Muscle of arm (tissue), 1 donor: ENCODE measurements at regions not wholly inside any gene's neighbourhood (a gene's known extent, or its start where the extent isn't known, plus 50 kb on each side); places are given as distances from the start of the nearest gene placed in this dataset.

ENCODE experiments used
- DNase-seq: peaks from one replicate; pipeline ENCODE4 v3.0.0-alpha.2; 2013

- DNase-seq = no peak
Measured at GRCh38 chr13:84080748-84081530, 198.7 kb upstream of the SLITRK1 start.

- DNase-seq = no peak
Measured at GRCh38 chr13:84077271-84077670, 195.0 kb upstream of the SLITRK1 start.

GRCh38 chr13:84076280-84076679, 194.0 kb upstream of the SLITRK1 start:
- no peak for DNase-seq

- DNase-seq = no peak
Measured at GRCh38 chr13:84050536-84050935, 168.3 kb upstream of the SLITRK1 start.

- no peak for DNase-seq
Measured at GRCh38 chr13:84049443-84050219, 167.4 kb upstream of the SLITRK1 start.

GRCh38 chr13:84044805-84045204, 162.5 kb upstream of the SLITRK1 start:
- no peak for DNase-seq

- no peak for DNase-seq
Measured at GRCh38 chr13:84038001-84038400, 155.7 kb upstream of the SLITRK1 start.

- no peak for DNase-seq
Measured at GRCh38 chr13:84032116-84032515, 149.8 kb upstream of the SLITRK1 start.

- DNase-seq = no peak
Measured at GRCh38 chr13:84031120-84031519, 148.8 kb upstream of the SLITRK1 start.

- no peak for DNase-seq
Measured at GRCh38 chr13:84029396-84029795, 147.1 kb upstream of the SLITRK1 start.

GRCh38 chr13:84025824-84026223, 143.6 kb upstream of the SLITRK1 start:
- no peak for DNase-seq

- no peak for DNase-seq
Measured at GRCh38 chr13:83996415-83996814, 114.1 kb upstream of the SLITRK1 start.

- DNase-seq = no peak
Measured at GRCh38 chr13:83995930-83996329, 113.7 kb upstream of the SLITRK1 start.

GRCh38 chr13:83992566-83993358, 110.5 kb upstream of the SLITRK1 start:
- DNase-seq = no peak

- DNase-seq = no peak
Measured at GRCh38 chr13:83987394-83987793, 105.1 kb upstream of the SLITRK1 start.

GRCh38 chr13:83984793-83985192, 102.5 kb upstream of the SLITRK1 start:
- no peak for DNase-seq

GRCh38 chr13:83980331-83980730, 98.1 kb upstream of the SLITRK1 start:
- DNase-seq = no peak

- DNase-seq = no peak
Measured at GRCh38 chr13:83975655-83976165, 93.4 kb upstream of the SLITRK1 start.

GRCh38 chr13:83958531-83958930, 76.3 kb upstream of the SLITRK1 start:
- DNase-seq = no peak

GRCh38 chr13:83955011-83955410, 72.7 kb upstream of the SLITRK1 start:
- DNase-seq = no peak

GRCh38 chr13:83953916-83954315, 71.6 kb upstream of the SLITRK1 start:
- DNase-seq = no peak

GRCh38 chr13:83950293-83950692, 68.0 kb upstream of the SLITRK1 start:
- no peak for DNase-seq
